ENCODE measurements at regions not wholly inside any gene's neighbourhood (a gene's known extent, or its start where the extent isn't known, plus 50 kb on each side); places are given as distances from the start of the nearest gene placed in this dataset.

DNA sequence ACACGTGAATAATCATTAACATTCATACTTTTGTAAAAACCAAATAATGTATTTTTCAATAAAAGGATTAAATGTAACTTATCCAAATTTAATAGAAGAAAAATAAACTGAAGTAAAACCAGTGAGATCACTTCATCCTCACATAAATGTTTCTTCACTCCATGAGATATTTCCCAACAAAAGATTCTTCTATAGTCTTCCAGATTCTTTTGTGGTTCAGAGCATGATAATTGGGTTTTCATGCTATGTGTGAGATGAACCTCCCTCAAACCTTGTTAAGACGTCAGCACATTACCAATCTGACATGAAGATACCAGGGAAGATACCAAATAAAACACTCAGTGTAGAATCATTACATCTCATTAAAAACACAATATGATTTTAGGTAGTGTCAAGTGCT lies 62.9 kb upstream of the OXGR1 start:
- H3K4me3 Mint-ChIP-seq = no peak overlapping the region
- H3K36me3 Mint-ChIP-seq (ENCODE audit: insufficient read depth in 2 of 2) = no peaks in the 10 kb centered on the region
- ATAC-seq (replicated peaks in 1 of 2) = no peak
- no peaks in the 10 kb centered on the region for H3K4me1 Mint-ChIP-seq (ENCODE audit: low read depth)
- peaks cover 0 to 4% of the 10 kb centered on the region in 2 donors for H3K9me3 Mint-ChIP-seq
- peaks cover 30% of the 10 kb centered on the region for H3K27me3 Mint-ChIP-seq (ENCODE audit: low read depth)
- no peak overlapping the region for H3K27ac Mint-ChIP-seq
- DNase-seq = no peak

DNA sequence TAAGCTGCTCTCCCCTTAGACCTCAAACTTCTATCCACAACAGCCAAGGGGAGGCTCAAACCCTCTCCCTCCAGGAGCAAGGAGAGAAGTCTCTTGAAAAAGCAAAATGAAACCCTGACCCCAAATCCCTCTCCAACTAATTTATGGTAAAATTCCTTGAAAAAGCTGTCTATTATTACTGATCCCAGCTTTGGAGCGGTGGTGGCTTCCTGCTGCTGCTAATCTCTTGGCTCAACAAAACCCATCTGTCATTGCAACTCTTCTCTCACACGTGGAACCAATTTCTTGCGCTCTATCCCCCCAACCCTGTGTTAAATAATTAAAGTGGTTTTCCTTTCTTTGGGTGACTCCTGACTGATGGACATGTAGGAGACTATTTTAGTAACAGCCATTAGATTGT lies 64.1 kb upstream of the OXGR1 start:
- no peak for ATAC-seq (replicated peaks in 1 of 2)
- no peak overlapping the region for H3K4me3 Mint-ChIP-seq
- no peak for DNase-seq

DNA sequence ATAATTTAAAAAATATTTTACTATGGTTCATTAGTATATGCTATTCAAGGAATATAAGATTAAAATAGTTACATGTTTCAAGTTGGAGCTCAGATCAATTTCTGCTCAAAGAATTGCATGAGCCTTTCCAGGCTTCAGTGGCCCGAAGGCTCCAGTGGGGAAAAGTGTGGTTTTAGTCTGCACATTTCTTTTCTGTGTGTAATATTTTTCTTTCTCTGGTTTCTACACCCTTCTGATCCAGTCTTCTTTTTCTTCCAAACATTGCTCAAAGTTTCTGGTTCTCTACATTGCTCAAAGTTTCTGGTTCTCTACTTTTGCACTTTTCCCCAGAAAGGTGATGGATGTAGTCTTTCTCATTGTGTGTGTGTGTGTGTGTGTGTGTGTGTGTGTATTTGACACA lies 64.7 kb upstream of the OXGR1 start:
- H3K27ac Mint-ChIP-seq = no peak overlapping the region
- H3K4me3 Mint-ChIP-seq = no peak overlapping the region
- peaks cover 30% of the 10 kb centered on the region for H3K27me3 Mint-ChIP-seq (ENCODE audit: low read depth)
- no peaks in the 10 kb centered on the region for H3K4me1 Mint-ChIP-seq (ENCODE audit: low read depth)
- no peaks in the 10 kb centered on the region for H3K9me3 Mint-ChIP-seq
- H3K36me3 Mint-ChIP-seq (ENCODE audit: insufficient read depth in 2 of 2) = no peaks in the 10 kb centered on the region
- DNase-seq (no peak), ATAC-seq (replicated peaks in 1 of 2) (no peak)

More for the DNA sequence above, 64.1 kb upstream of the OXGR1 start:
- H3K36me3 Mint-ChIP-seq (ENCODE audit: insufficient read depth in 2 of 2) = no peaks in the 10 kb centered on the region
- no peak overlapping the region for H3K27ac Mint-ChIP-seq
- peaks cover 30% of the 10 kb centered on the region for H3K27me3 Mint-ChIP-seq (ENCODE audit: low read depth)
- H3K9me3 Mint-ChIP-seq = peaks cover 0 to 2% of the 10 kb centered on the region in 2 donors
- no peaks in the 10 kb centered on the region for H3K4me1 Mint-ChIP-seq (ENCODE audit: low read depth)

DNA sequence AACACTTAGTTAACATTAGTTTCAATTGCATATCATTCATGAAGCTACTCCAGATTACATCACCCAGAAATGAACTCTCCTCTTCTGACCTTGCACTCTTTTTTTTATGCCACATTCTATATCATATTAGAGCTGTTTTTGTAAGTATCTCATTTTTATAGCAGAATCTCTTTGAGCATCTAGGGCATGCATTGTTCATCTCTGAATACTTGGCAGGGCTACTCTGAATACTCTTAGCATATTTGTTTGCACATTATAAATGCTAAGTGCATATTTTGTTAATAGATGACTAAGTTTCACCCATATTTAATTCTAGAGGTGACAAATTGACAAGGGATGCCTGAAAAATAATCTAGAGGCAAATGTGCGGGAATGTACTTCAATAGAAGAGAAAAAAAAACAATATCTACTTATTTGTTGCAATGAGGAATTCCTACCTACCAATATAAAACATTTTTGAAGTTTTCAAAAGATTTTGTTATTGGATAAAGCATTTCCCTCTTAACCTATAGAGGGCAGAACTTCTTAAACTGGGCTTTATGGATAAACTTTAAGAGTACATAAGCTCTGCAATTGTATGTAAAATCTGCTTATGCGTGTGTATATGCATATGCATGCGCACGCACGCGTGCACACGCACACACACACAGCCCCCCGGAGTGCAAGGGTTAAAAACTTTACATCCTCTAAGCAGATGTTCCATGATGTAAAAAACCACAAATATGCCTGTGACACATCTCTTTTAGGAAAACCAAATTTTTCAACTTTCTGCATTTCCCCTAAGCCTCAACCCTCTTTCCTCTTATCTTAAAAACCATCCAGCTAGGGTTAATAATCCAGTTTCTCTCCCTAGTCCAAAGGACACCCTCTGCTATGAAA lies 73.0 kb upstream of the OXGR1 start:
- Mint-ChIP-seq H3K4me3 (no peak overlapping the region), H3K36me3 (ENCODE audit: insufficient read depth in 2 of 2) (no peaks in the 10 kb centered on the region), H3K9me3 (peaks cover 0 to 3% of the 10 kb centered on the region in 2 donors), H3K27me3 (ENCODE audit: low read depth) (peaks cover 24% of the 10 kb centered on the region), H3K4me1 (ENCODE audit: low read depth) (no peaks in the 10 kb centered on the region), H3K27ac (no peak overlapping the region)
- no peak for ATAC-seq (replicated peaks in 1 of 2)
- DNase-seq = no peak

DNA sequence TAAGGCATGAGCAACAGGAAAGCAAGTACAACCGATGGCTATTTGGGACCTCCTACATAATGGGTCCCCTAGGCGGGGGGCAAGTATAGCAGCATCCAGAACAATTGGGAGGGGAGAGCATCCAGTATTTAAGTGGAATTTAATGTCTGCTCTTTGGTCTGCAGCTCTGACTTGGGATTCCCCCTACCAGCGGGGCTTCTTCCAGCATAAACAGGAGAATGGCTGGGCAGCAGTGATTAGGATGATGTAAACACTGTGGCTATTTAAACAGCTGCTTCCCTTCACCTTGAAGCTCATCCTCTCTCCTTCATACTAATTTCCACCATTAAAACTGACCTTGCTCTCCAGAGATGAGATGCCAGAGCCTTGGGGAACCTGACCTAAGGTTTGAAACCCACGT lies 73.9 kb upstream of the OXGR1 start:
- no peaks in the 10 kb centered on the region for H3K4me1 Mint-ChIP-seq (ENCODE audit: low read depth)
- H3K27ac Mint-ChIP-seq = no peak overlapping the region
- H3K4me3 Mint-ChIP-seq = no peak overlapping the region
- H3K27me3 Mint-ChIP-seq (ENCODE audit: low read depth) = peaks cover 24% of the 10 kb centered on the region
- ATAC-seq (replicated peaks in 1 of 2) = no peak
- no peak for DNase-seq
- peaks cover 0 to 3% of the 10 kb centered on the region in 2 donors for H3K9me3 Mint-ChIP-seq
- no peaks in the 10 kb centered on the region for H3K36me3 Mint-ChIP-seq (ENCODE audit: insufficient read depth in 2 of 2)

DNA sequence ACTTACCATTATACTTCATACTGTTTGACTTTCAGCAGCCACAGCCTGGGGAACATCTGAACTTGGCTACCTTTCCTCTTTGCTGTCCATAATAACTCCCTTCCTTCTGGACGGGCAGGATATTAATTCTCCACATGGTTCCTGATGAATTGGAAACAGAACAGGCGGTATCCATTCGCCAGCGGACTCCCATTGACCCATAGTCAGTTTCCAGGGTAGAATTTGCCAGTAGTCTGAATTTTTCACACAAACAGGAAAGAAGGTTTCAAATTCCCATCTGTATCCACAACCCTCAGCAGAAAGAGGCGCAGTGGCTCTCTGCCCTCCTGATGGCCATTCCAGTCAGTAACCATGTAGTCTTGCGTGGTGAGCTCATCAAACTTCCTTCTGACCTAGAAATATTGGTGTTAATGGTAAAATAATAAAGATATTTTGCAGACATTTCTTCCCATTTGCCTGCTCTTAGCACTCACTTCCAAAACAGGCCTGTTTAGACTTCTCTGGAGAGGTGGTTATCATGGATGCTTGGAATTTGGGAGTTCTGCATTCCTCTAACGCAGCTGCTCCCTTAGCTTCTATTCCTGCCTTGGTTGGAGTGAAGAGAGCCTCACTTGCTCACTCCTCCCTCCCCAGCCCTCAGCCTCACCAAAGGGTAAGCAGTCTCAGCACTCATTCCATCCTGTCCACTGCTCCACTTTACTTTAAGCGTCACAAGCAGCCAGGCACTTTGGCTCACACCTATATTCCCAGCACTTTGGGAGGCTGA lies 75.0 kb upstream of the OXGR1 start:
- peaks cover 3 to 4% of the 10 kb centered on the region in 2 donors for H3K9me3 Mint-ChIP-seq
- H3K4me1 Mint-ChIP-seq (ENCODE audit: low read depth) = no peaks in the 10 kb centered on the region
- ATAC-seq (replicated peaks in 1 of 2) (no peak), DNase-seq (no peak)
- no peak overlapping the region for H3K4me3 Mint-ChIP-seq
- peaks cover 24% of the 10 kb centered on the region for H3K27me3 Mint-ChIP-seq (ENCODE audit: low read depth)
- H3K36me3 Mint-ChIP-seq (ENCODE audit: insufficient read depth in 2 of 2) = peaks cover 0 to under 1% of the 10 kb centered on the region in 2 donors
- H3K27ac Mint-ChIP-seq = no peak overlapping the region

DNA sequence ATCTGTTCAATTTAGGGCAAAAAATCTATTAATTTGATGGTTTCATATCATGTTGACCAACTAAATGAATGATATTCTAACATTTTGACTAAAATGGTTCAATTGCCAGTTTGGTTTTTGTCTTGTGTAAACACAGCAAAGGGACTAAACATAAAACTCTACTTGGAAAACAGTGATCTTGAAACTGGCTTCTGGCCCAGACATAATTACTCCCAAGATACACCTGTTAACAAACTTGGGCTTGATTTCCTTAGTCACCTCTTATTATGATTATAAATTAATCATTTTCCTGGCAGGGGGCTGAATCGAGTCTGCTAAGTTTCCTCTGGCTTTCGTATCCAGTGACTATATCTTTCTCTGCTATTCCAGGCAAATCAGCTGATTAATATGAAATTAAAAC lies 78.0 kb upstream of the OXGR1 start:
- H3K9me3 Mint-ChIP-seq = peaks cover 8 to 9% of the 10 kb centered on the region in 2 donors
- peaks cover 16% of the 10 kb centered on the region for H3K27me3 Mint-ChIP-seq (ENCODE audit: low read depth)
- H3K36me3 Mint-ChIP-seq (ENCODE audit: insufficient read depth in 2 of 2) = peaks cover 3 to 10% of the 10 kb centered on the region in 2 donors
- DNase-seq (no peak), ATAC-seq (replicated peaks in 1 of 2) (no peak)
- no peaks in the 10 kb centered on the region for H3K4me1 Mint-ChIP-seq (ENCODE audit: low read depth)
- no peak overlapping the region for H3K27ac Mint-ChIP-seq
- no peak overlapping the region for H3K4me3 Mint-ChIP-seq

DNA sequence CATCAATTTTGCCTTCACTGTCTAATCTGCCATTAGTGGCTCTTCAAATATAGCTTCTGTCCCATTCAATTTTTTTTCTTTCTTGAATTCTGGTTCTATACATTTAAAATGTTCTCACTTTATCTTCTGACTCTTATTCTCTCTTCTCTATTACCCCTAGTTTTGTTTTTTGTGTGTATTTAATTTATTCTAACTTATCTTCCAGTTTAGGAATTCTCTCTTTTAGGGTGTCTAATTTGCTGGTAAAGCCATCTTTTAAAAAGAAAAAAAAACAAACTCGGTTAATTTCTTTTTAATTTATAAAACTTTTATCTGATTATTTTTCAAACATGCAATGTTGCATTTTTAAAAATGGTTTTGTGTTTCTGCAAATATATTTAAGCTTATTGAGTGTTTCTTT lies 80.3 kb upstream of the OXGR1 start:
- H3K27ac Mint-ChIP-seq = no peak overlapping the region
- H3K9me3 Mint-ChIP-seq = peaks cover 8 to 9% of the 10 kb centered on the region in 2 donors
- ATAC-seq (replicated peaks in 1 of 2) = no peak

DNA sequence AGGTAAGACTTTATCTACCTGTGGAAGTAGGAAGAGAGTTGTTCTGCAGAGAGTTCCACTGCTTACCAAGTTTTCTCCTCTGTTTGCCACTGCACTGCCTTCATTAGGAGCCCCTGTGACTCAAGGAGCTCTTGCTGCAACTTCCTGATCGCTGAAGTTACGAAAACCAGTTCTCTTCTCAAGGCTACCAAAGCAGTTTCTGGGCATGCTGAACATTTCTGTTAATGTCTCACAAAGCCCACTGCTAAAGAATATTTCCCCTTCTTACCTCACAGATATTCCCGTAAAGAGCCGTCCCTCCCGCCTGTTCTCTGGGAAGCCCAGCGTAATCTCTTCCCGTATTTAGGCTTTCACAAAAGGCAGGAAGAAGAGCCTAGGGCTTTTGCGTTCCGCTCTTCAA lies 82.6 kb upstream of the OXGR1 start:
- ATAC-seq (replicated peaks in 1 of 2) (no peak), DNase-seq (no peak)
- Mint-ChIP-seq H3K36me3 (ENCODE audit: insufficient read depth in 2 of 2) (peaks cover 3 to 10% of the 10 kb centered on the region in 2 donors), H3K27ac (no peak overlapping the region), H3K4me3 (no peak overlapping the region), H3K9me3 (peaks cover 5 to 9% of the 10 kb centered on the region in 2 donors), H3K27me3 (ENCODE audit: low read depth) (no peaks in the 10 kb centered on the region), H3K4me1 (ENCODE audit: low read depth) (no peaks in the 10 kb centered on the region)

More for the DNA sequence above, 80.3 kb upstream of the OXGR1 start:
- Mint-ChIP-seq H3K36me3 (ENCODE audit: insufficient read depth in 2 of 2) (peaks cover 3 to 10% of the 10 kb centered on the region in 2 donors), H3K4me1 (ENCODE audit: low read depth) (no peaks in the 10 kb centered on the region), H3K27me3 (ENCODE audit: low read depth) (peaks cover 9% of the 10 kb centered on the region), H3K4me3 (no peak overlapping the region)
- DNase-seq = no peak

DNA sequence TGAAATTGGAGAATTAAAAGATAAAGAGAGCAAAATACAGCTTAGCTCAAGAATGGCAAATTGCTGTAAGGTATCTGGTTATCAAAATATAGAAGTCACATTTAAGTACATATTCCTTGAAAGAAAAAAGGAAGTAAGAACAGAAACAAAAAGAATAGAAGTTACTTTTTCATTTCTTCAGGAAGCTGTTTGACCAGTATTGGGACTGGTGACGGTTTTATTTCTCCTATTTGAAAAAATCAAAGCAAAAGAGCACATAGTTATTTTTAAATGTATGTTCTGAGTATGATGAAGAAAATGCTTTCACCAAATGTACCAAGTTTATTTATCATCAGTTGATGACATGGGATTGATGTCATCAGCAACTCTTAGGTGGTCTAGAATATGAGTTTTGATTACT lies 83.1 kb upstream of the OXGR1 start:
- peaks cover 3 to 10% of the 10 kb centered on the region in 2 donors for H3K36me3 Mint-ChIP-seq (ENCODE audit: insufficient read depth in 2 of 2)
- H3K4me3 Mint-ChIP-seq = no peak overlapping the region
- DNase-seq (no peak), ATAC-seq (replicated peaks in 1 of 2) (no peak)
- H3K27me3 Mint-ChIP-seq (ENCODE audit: low read depth) = no peaks in the 10 kb centered on the region
- no peaks in the 10 kb centered on the region for H3K4me1 Mint-ChIP-seq (ENCODE audit: low read depth)
- H3K27ac Mint-ChIP-seq = no peak overlapping the region
- H3K9me3 Mint-ChIP-seq = peaks cover 5 to 9% of the 10 kb centered on the region in 2 donors

DNA sequence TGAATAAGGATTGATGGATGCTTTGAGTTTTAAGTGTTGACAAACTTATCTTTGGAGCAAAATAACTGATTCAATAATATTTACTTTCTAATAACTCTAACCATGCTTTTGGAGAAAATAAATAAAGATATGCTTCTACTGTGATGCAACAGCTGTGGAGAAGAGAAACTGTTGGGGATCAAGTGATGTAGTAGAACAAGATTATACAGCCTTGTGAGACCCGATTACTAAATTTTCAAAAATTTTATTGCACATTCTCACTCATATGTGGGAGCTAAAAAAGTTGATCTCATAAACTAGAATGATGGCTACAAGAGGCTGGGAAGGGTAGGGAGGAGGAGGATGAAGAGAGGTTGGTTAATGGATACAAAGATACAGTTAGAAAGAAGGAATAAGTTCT lies 85.5 kb upstream of the OXGR1 start:
- Mint-ChIP-seq H3K27me3 (ENCODE audit: low read depth) (no peaks in the 10 kb centered on the region), H3K36me3 (ENCODE audit: insufficient read depth in 2 of 2) (peaks cover 0 to 5% of the 10 kb centered on the region in 2 donors), H3K4me3 (no peak overlapping the region), H3K9me3 (peaks cover 0 to 2% of the 10 kb centered on the region in 2 donors), H3K4me1 (ENCODE audit: low read depth) (no peaks in the 10 kb centered on the region), H3K27ac (no peak overlapping the region)
- no peak for DNase-seq
- no peak for ATAC-seq (replicated peaks in 1 of 2)

DNA sequence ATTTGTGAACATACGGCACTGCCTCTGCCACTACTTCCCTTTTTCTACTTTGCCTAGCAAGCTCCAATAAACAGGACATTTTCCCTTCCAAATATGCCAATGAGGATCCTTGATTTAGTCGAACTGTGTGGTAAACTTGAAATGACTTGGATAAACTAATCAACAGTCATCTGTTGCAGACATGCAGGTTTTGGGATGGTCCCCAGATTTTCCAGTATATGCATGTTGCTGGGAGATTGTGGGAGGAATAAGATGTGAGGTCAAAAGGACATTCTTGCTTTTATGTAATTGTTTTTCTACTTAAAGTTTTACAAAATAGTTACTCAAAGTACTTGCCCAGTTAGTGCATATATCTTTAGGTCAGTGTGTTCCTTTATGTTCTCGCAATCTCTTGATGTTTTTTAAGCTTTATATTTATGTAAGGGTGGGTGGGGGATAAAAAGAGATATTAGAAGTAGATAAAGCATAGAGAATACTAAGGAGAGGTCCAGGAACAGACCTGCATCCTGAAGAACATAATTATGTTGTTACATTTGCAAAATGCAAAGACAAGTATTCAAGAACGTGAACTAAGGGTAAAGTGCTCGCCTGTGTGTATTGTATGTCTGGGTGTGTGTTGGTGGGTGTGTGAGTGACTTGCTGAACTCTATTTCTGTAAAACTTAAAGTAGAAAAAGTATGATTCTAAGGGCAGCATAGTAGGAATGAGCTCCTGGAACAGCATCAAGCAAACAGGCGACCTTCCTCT lies 88.4 kb upstream of the OXGR1 start:
- H3K27ac Mint-ChIP-seq = no peak overlapping the region
- H3K9me3 Mint-ChIP-seq = peaks cover 1 to 4% of the 10 kb centered on the region in 2 donors
- H3K4me1 Mint-ChIP-seq (ENCODE audit: low read depth) = no peaks in the 10 kb centered on the region
- H3K36me3 Mint-ChIP-seq (ENCODE audit: insufficient read depth in 2 of 2) = no peaks in the 10 kb centered on the region
- H3K27me3 Mint-ChIP-seq (ENCODE audit: low read depth) = no peaks in the 10 kb centered on the region
- ATAC-seq (replicated peaks in 1 of 2) (no peak), DNase-seq (no peak)
- H3K4me3 Mint-ChIP-seq = no peak overlapping the region

DNA sequence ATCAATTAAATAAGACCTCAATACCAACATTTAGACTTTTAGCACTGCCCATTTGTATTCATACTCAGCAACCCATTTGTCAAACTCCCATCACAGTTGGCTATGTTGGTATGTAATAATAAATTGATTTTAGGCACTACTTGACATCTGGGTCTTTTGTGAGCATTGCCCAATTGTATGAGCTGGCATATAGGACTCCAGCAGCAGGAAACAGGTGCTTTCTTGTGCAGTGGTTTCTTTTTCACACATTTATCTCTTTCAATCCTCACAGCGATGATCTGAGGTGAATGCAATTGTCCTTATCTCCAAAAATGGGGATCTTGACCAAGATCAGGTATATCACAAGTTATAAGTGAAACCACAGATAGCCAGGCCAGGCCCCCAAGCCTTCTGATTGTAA lies 96.9 kb upstream of the OXGR1 start:
- DNase-seq = no peak
- Mint-ChIP-seq H3K36me3 (ENCODE audit: insufficient read depth in 2 of 2) (no peaks in the 10 kb centered on the region), H3K9me3 (peaks cover 1 to 2% of the 10 kb centered on the region in 2 donors), H3K27me3 (ENCODE audit: low read depth) (no peaks in the 10 kb centered on the region), H3K27ac (no peak overlapping the region), H3K4me3 (no peak overlapping the region), H3K4me1 (ENCODE audit: low read depth) (no peaks in the 10 kb centered on the region)
- ATAC-seq (replicated peaks in 1 of 2) = no peak

All from activated T-cell treated with anti-CD3 and anti-CD28 coated beads, Interleukin-2, amount 50 U/mL, for 72 hours (primary cell).